SK-N-SH (cell line): ENCODE measurements at regions not wholly inside any gene's neighbourhood (a gene's known extent, or its start where the extent isn't known, plus 50 kb on each side); places are given as distances from the start of the nearest gene placed in this dataset.

Experiments used
- CHD2 ChIP-seq: fragments of 150-350 bp; IDR thresholded peaks from 2 replicates; pipeline ENCODE4 v1.6.1; 2018; ENCODE audit warnings: low read length; ENCODE audit not compliant: partially characterized antibody
- ELF1 ChIP-seq: IDR thresholded peaks from 2 replicates; pipeline ENCODE4 v1.4.0; 2012
- EP300 ChIP-seq, 2 experiments: IDR thresholded peaks; 2 replicates each; pipeline versions ENCODE4 v1.4.0 to v1.6.1; 2012; ENCODE audit warnings: borderline replicate concordance in 1 of 2, low read depth in 1 of 2, low read length in 1 of 2
- EZH2phosphoT487 ChIP-seq: fragments of 200-600 bp; sonication (generic); IDR thresholded peaks from 2 replicates; pipeline ENCODE4 v1.6.1; 2017; ENCODE audit warnings: low read depth, mixed run types, mild to moderate bottlenecking, antibody characterized with exemption, moderate library complexity, borderline replicate concordance
- FOXJ3 ChIP-seq: sonication (generic); formaldehyde crosslinking; IDR thresholded peaks from 2 replicates; pipeline ENCODE4 v1.5.1; 2020; ENCODE audit warnings: mild to moderate bottlenecking, missing genetic modification reagents
- JUND ChIP-seq: IDR thresholded peaks from 2 replicates; pipeline ENCODE4 v1.4.0; 2012
- POLR2AphosphoS5 ChIP-seq: IDR thresholded peaks from 2 replicates; pipeline ENCODE4 v1.6.1; 2012; ENCODE audit warnings: low read depth, low read length
- TF ChIP-seq, protein P1 (sequence below): fragments of 200-600 bp; sonication (generic); IDR thresholded peaks from 2 replicates; pipeline ENCODE4 v1.6.1; 2017; ENCODE audit warnings: antibody characterized with exemption, mild to moderate bottlenecking, moderate library complexity
- TF ChIP-seq, protein P2 (sequence below): fragments of 150-350 bp; IDR thresholded peaks from 2 replicates; pipeline ENCODE4 v1.6.1; 2017; ENCODE audit warnings: antibody characterized with exemption, low read length, low read depth, borderline replicate concordance
- TF ChIP-seq, protein P3 (sequence below): IDR thresholded peaks from 2 replicates; pipeline ENCODE4 v1.4.0; 2012; ENCODE audit warnings: low read depth
- TF ChIP-seq, protein P4 (sequence below): IDR thresholded peaks from 2 replicates; pipeline ENCODE4 v1.4.0; 2012; ENCODE audit warnings: low read depth, borderline replicate concordance

- no peak for TF ChIP-seq EP300 (IDR thresholded peaks at IDR 0.05; ENCODE audit: borderline replicate concordance in 1 of 2, low read depth in 1 of 2, low read length in 1 of 2)
- TF ChIP-seq, protein P1, sequence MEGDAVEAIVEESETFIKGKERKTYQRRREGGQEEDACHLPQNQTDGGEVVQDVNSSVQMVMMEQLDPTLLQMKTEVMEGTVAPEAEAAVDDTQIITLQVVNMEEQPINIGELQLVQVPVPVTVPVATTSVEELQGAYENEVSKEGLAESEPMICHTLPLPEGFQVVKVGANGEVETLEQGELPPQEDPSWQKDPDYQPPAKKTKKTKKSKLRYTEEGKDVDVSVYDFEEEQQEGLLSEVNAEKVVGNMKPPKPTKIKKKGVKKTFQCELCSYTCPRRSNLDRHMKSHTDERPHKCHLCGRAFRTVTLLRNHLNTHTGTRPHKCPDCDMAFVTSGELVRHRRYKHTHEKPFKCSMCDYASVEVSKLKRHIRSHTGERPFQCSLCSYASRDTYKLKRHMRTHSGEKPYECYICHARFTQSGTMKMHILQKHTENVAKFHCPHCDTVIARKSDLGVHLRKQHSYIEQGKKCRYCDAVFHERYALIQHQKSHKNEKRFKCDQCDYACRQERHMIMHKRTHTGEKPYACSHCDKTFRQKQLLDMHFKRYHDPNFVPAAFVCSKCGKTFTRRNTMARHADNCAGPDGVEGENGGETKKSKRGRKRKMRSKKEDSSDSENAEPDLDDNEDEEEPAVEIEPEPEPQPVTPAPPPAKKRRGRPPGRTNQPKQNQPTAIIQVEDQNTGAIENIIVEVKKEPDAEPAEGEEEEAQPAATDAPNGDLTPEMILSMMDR, result no peak
- TF ChIP-seq, protein P2, sequence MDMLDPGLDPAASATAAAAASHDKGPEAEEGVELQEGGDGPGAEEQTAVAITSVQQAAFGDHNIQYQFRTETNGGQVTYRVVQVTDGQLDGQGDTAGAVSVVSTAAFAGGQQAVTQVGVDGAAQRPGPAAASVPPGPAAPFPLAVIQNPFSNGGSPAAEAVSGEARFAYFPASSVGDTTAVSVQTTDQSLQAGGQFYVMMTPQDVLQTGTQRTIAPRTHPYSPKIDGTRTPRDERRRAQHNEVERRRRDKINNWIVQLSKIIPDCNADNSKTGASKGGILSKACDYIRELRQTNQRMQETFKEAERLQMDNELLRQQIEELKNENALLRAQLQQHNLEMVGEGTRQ, result no peak
- TF ChIP-seq CHD2, result no peak
- TF ChIP-seq, protein P3, sequence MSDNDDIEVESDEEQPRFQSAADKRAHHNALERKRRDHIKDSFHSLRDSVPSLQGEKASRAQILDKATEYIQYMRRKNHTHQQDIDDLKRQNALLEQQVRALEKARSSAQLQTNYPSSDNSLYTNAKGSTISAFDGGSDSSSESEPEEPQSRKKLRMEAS, result no peak
- no peak for TF ChIP-seq ELF1
- TF ChIP-seq POLR2AphosphoS5, result no peak
- TF ChIP-seq FOXJ3 (CRISPR knock-in tag), result no peak
- no peak for TF ChIP-seq JUND
- no peak for TF ChIP-seq EZH2phosphoT487
- TF ChIP-seq, protein P4, sequence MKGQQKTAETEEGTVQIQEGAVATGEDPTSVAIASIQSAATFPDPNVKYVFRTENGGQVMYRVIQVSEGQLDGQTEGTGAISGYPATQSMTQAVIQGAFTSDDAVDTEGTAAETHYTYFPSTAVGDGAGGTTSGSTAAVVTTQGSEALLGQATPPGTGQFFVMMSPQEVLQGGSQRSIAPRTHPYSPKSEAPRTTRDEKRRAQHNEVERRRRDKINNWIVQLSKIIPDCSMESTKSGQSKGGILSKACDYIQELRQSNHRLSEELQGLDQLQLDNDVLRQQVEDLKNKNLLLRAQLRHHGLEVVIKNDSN, result no peak
Observed at GRCh38 chr10:18737236-18737635, 78.0 kb downstream of the ARL5B start.
